ENCODE measurements at regions not wholly inside any gene's neighbourhood (a gene's known extent, or its start where the extent isn't known, plus 50 kb on each side); places are given as distances from the start of the nearest gene placed in this dataset.
A peak's percentile ranks its signal among the peaks of the same experiment; 100 is the strongest.

- no peak for TF ChIP-seq EP300 (IDR thresholded peaks at IDR 0.05; ENCODE audit: borderline replicate concordance)
- TF ChIP-seq TAF1 (IDR thresholded peaks at IDR 0.05; ENCODE audit: low read depth): no peak
- no peak for TF ChIP-seq TCF12 (IDR thresholded peaks at IDR 0.05; ENCODE audit: low read depth)
- TF ChIP-seq TEAD4 (IDR thresholded peaks at IDR 0.05): no peak
- no peak for TF ChIP-seq RAD21 (IDR thresholded peaks at IDR 0.05; ENCODE audit: low read depth)
- no peak for TF ChIP-seq NFIC (IDR thresholded peaks at IDR 0.05)
- no peak for TF ChIP-seq ZBTB7A (IDR thresholded peaks at IDR 0.05; ENCODE audit: low read depth)
- no peak for TF ChIP-seq REST (IDR thresholded peaks at IDR 0.05; ENCODE audit: low read depth)
- no peak for TF ChIP-seq CEBPB (IDR thresholded peaks at IDR 0.05)
- no peak for TF ChIP-seq FOXM1 (IDR thresholded peaks at IDR 0.05; ENCODE audit: borderline replicate concordance, low read depth)
- no peak for TF ChIP-seq YY1 (IDR thresholded peaks at IDR 0.05; ENCODE audit: low read depth)
- TF ChIP-seq USF1 (IDR thresholded peaks at IDR 0.05): no peak
- no peak for TF ChIP-seq CREB1 (IDR thresholded peaks at IDR 0.05; ENCODE audit: low read depth)
- no peak for TF ChIP-seq MAX (IDR thresholded peaks at IDR 0.05)
Observed at GRCh38 chr5:125226825-125227224, 480.4 kb upstream of the ZNF608 start.

GRCh38 chr5:125227333-125228095, 481.1 kb upstream of the ZNF608 start:
- TF ChIP-seq RAD21 (IDR thresholded peaks at IDR 0.05; ENCODE audit: low read depth) (peak; percentile 63), TAF1 (IDR thresholded peaks at IDR 0.05; ENCODE audit: low read depth) (no peak), EGR1 (IDR thresholded peaks at IDR 0.05) (no peak)

- no peak for TF ChIP-seq NFIC (IDR thresholded peaks at IDR 0.05)
- no peak for TF ChIP-seq FOXM1 (IDR thresholded peaks at IDR 0.05; ENCODE audit: borderline replicate concordance, low read depth)
- TF ChIP-seq CEBPB (IDR thresholded peaks at IDR 0.05): no peak
- no peak for TF ChIP-seq TAF1 (IDR thresholded peaks at IDR 0.05; ENCODE audit: low read depth)
- no peak for TF ChIP-seq USF1 (IDR thresholded peaks at IDR 0.05)
- TF ChIP-seq CREB1 (IDR thresholded peaks at IDR 0.05; ENCODE audit: low read depth): no peak
- no peak for TF ChIP-seq TCF12 (IDR thresholded peaks at IDR 0.05; ENCODE audit: low read depth)
- no peak for TF ChIP-seq MAX (IDR thresholded peaks at IDR 0.05)
- TF ChIP-seq EP300 (IDR thresholded peaks at IDR 0.05; ENCODE audit: borderline replicate concordance): no peak
- no peak for TF ChIP-seq RAD21 (IDR thresholded peaks at IDR 0.05; ENCODE audit: low read depth)
Observed at GRCh38 chr5:125228363-125229070, 482.1 kb upstream of the ZNF608 start.

- TF ChIP-seq EGR1 (IDR thresholded peaks at IDR 0.05) (no peak), ZBTB7A (IDR thresholded peaks at IDR 0.05; ENCODE audit: low read depth) (no peak), MAX (IDR thresholded peaks at IDR 0.05) (no peak), YY1 (IDR thresholded peaks at IDR 0.05; ENCODE audit: low read depth) (no peak), FOXM1 (IDR thresholded peaks at IDR 0.05; ENCODE audit: borderline replicate concordance, low read depth) (no peak), RAD21 (IDR thresholded peaks at IDR 0.05; ENCODE audit: low read depth) (no peak), EP300 (IDR thresholded peaks at IDR 0.05; ENCODE audit: borderline replicate concordance) (no peak), REST (IDR thresholded peaks at IDR 0.05; ENCODE audit: low read depth) (no peak)
Observed at GRCh38 chr5:125229556-125229955, 483.1 kb upstream of the ZNF608 start.

GRCh38 chr5:125232779-125233230, 486.4 kb upstream of the ZNF608 start:
- TF ChIP-seq CREB1 (IDR thresholded peaks at IDR 0.05; ENCODE audit: low read depth) (no peak), CEBPB (IDR thresholded peaks at IDR 0.05) (no peak), TAF1 (IDR thresholded peaks at IDR 0.05; ENCODE audit: low read depth) (no peak), TCF12 (IDR thresholded peaks at IDR 0.05; ENCODE audit: low read depth) (no peak), FOXM1 (IDR thresholded peaks at IDR 0.05; ENCODE audit: borderline replicate concordance, low read depth) (no peak), MAX (IDR thresholded peaks at IDR 0.05) (no peak), NFIC (IDR thresholded peaks at IDR 0.05) (no peak), TEAD4 (IDR thresholded peaks at IDR 0.05) (no peak), YY1 (IDR thresholded peaks at IDR 0.05; ENCODE audit: low read depth) (no peak), REST (IDR thresholded peaks at IDR 0.05; ENCODE audit: low read depth) (no peak), USF1 (IDR thresholded peaks at IDR 0.05) (no peak), RAD21 (IDR thresholded peaks at IDR 0.05; ENCODE audit: low read depth) (no peak), ZBTB7A (IDR thresholded peaks at IDR 0.05; ENCODE audit: low read depth) (no peak), EP300 (IDR thresholded peaks at IDR 0.05; ENCODE audit: borderline replicate concordance) (no peak), EGR1 (IDR thresholded peaks at IDR 0.05) (no peak)
